GM23248 (cell line): ENCODE measurements at regions not wholly inside any gene's neighbourhood (a gene's known extent, or its start where the extent isn't known, plus 50 kb on each side); places are given as distances from the start of the nearest gene placed in this dataset.

Experiments
- EZH2 ChIP-seq: fragments of 200-600 bp; sonication (generic); IDR thresholded peaks from 2 replicates; pipeline ENCODE4 v1.6.1; 2018; ENCODE audit warnings: antibody characterized with exemption, mild to moderate bottlenecking; ENCODE audit not compliant: insufficient read depth, poor library complexity, severe bottlenecking
- EZH2phosphoT487 ChIP-seq: fragments of 200-600 bp; sonication (generic); IDR thresholded peaks from 2 replicates; pipeline ENCODE4 v1.6.1; 2018; ENCODE audit warnings: antibody characterized with exemption, moderate library complexity, mild to moderate bottlenecking, low read depth; ENCODE audit not compliant: insufficient read depth

GRCh38 chrX:68923147-68923546, 94.3 kb downstream of the EFNB1 start:
- TF ChIP-seq EZH2 (no peak), EZH2phosphoT487 (no peak)
